ENCODE measurements at regions not wholly inside any gene's neighbourhood (a gene's known extent, or its start where the extent isn't known, plus 50 kb on each side); places are given as distances from the start of the nearest gene placed in this dataset.

DNA sequence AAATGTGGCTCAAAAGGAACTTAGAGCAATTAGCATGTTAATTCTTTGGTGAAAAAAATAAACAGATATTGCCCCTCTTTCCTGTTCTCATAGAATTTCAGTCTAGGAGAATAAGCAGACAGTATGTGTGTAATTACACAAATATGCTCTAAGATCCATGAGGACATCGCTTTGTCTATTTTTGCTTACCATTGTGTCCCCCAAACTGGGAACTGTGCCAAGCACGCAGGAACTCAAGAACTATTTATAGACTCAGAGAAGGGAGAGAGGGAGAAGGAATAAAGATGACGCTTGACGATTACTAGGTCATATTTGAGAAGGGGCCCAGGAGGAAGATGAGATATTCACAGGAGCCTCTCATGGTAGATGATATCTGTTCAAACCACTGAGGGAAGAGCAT is 692.6 kb downstream of the RAB28 start:
- H3K4me2 ChIP-seq (ENCODE audit: low read length), result no peak overlapping the region
- no peaks in the 10 kb centered on the region for H4K20me1 ChIP-seq (ENCODE audit: insufficient read depth)
- H3F3A ChIP-seq (ENCODE audit: insufficient read depth, low read length, poor library complexity, severe bottlenecking), result no peaks in the 10 kb centered on the region
- no peaks in the 10 kb centered on the region for H3K36me3 ChIP-seq (ENCODE audit: insufficient read depth, low read length)
- TF ChIP-seq TAF1 (IDR thresholded peaks at IDR 0.05; ENCODE audit: low read depth) (no peak), CTCF (IDR thresholded peaks at IDR 0.05; ENCODE audit: poor library complexity, severe bottlenecking) (no peak), EZH2 (IDR thresholded peaks at IDR 0.05; ENCODE audit: borderline replicate concordance, insufficient read depth, low read length, poor library complexity, severe bottlenecking) (no peak), SMC3 (conservative IDR thresholded peaks at IDR 0.05; ENCODE audit: poor library complexity) (no peak), MXI1 (conservative IDR thresholded peaks at IDR 0.05; ENCODE audit: poor library complexity, severe bottlenecking) (no peak), EP300 (conservative IDR thresholded peaks at IDR 0.05; ENCODE audit: poor library complexity, severe bottlenecking) (no peak), RAD21 (conservative IDR thresholded peaks at IDR 0.05) (no peak), POLR2AphosphoS5 (IDR thresholded peaks at IDR 0.05) (no peak)
- TF ChIP-seq, protein P1, sequence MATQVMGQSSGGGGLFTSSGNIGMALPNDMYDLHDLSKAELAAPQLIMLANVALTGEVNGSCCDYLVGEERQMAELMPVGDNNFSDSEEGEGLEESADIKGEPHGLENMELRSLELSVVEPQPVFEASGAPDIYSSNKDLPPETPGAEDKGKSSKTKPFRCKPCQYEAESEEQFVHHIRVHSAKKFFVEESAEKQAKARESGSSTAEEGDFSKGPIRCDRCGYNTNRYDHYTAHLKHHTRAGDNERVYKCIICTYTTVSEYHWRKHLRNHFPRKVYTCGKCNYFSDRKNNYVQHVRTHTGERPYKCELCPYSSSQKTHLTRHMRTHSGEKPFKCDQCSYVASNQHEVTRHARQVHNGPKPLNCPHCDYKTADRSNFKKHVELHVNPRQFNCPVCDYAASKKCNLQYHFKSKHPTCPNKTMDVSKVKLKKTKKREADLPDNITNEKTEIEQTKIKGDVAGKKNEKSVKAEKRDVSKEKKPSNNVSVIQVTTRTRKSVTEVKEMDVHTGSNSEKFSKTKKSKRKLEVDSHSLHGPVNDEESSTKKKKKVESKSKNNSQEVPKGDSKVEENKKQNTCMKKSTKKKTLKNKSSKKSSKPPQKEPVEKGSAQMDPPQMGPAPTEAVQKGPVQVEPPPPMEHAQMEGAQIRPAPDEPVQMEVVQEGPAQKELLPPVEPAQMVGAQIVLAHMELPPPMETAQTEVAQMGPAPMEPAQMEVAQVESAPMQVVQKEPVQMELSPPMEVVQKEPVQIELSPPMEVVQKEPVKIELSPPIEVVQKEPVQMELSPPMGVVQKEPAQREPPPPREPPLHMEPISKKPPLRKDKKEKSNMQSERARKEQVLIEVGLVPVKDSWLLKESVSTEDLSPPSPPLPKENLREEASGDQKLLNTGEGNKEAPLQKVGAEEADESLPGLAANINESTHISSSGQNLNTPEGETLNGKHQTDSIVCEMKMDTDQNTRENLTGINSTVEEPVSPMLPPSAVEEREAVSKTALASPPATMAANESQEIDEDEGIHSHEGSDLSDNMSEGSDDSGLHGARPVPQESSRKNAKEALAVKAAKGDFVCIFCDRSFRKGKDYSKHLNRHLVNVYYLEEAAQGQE (IDR thresholded peaks at IDR 0.05; ENCODE audit: borderline replicate concordance), result no peak
- no peak overlapping the region for H3K4me3 ChIP-seq (ENCODE audit: low read length)
- H3K79me2 ChIP-seq (replicated peaks; ENCODE audit: insufficient read depth, low read length), result no peaks in the 10 kb centered on the region
- H3K9me2 ChIP-seq (ENCODE audit: insufficient read depth, low read length), result no peaks in the 10 kb centered on the region
- H3K27me3 ChIP-seq (ENCODE audit: insufficient read depth, low read depth, low read length), result no peaks in the 10 kb centered on the region
- no peak overlapping the region for H2AFZ ChIP-seq (ENCODE audit: low read depth, low read length)
- no peaks in the 10 kb centered on the region for H3K9me3 ChIP-seq (ENCODE audit: low read length)
- no peak overlapping the region for H3K9ac ChIP-seq (ENCODE audit: low read length)
- no peak overlapping the region for H3K27ac ChIP-seq (ENCODE audit: low read length)

- no peak overlapping the region for H3K27ac ChIP-seq (ENCODE audit: low read length)
- no peaks in the 10 kb centered on the region for H3K9me3 ChIP-seq (ENCODE audit: low read length)
- H3F3A ChIP-seq (ENCODE audit: insufficient read depth, low read length, poor library complexity, severe bottlenecking), result no peaks in the 10 kb centered on the region
- no peak overlapping the region for H3K4me3 ChIP-seq (ENCODE audit: low read length)
- H3K36me3 ChIP-seq (ENCODE audit: insufficient read depth, low read length), result no peaks in the 10 kb centered on the region
- H3K9me2 ChIP-seq (ENCODE audit: insufficient read depth, low read length), result no peaks in the 10 kb centered on the region
- H2AFZ ChIP-seq (ENCODE audit: low read depth, low read length), result no peak overlapping the region
- H3K79me2 ChIP-seq (replicated peaks; ENCODE audit: insufficient read depth, low read length), result no peaks in the 10 kb centered on the region
- H4K20me1 ChIP-seq (ENCODE audit: insufficient read depth), result no peaks in the 10 kb centered on the region
- H3K27me3 ChIP-seq (ENCODE audit: insufficient read depth, low read depth, low read length), result no peaks in the 10 kb centered on the region
- H3K9ac ChIP-seq (ENCODE audit: low read length), result no peak overlapping the region
- no peak overlapping the region for H3K4me2 ChIP-seq (ENCODE audit: low read length)
- no peak for TF ChIP-seq MXI1 (conservative IDR thresholded peaks at IDR 0.05; ENCODE audit: poor library complexity, severe bottlenecking)
- TF ChIP-seq, protein P1 (IDR thresholded peaks at IDR 0.05; ENCODE audit: borderline replicate concordance), result no peak
- TF ChIP-seq POLR2AphosphoS5 (IDR thresholded peaks at IDR 0.05), result no peak
- TF ChIP-seq RAD21 (conservative IDR thresholded peaks at IDR 0.05), result no peak
- no peak for TF ChIP-seq CTCF (IDR thresholded peaks at IDR 0.05; ENCODE audit: poor library complexity, severe bottlenecking)
- TF ChIP-seq EZH2 (IDR thresholded peaks at IDR 0.05; ENCODE audit: borderline replicate concordance, insufficient read depth, low read length, poor library complexity, severe bottlenecking), result no peak
- TF ChIP-seq EP300 (conservative IDR thresholded peaks at IDR 0.05; ENCODE audit: poor library complexity, severe bottlenecking), result no peak
- TF ChIP-seq TAF1 (IDR thresholded peaks at IDR 0.05; ENCODE audit: low read depth), result no peak
- no peak for TF ChIP-seq SMC3 (conservative IDR thresholded peaks at IDR 0.05; ENCODE audit: poor library complexity)
Measured at GRCh38 chr4:12787261-12787660, 696.9 kb downstream of the RAB28 start.
